Loucy (cell line): ENCODE measurements at regions not wholly inside any gene's neighbourhood (a gene's known extent, or its start where the extent isn't known, plus 50 kb on each side); places are given as distances from the start of the nearest gene placed in this dataset.

ENCODE experiments used
- H2AFZ ChIP-seq: fragments of 200-600 bp; sonication (generic); 2 replicates; pipeline ENCODE4 v1.6.0; 2016; ENCODE audit warnings: antibody characterized with exemption, mild to moderate bottlenecking, low read length, moderate library complexity
- H3F3A ChIP-seq: fragments of 200-600 bp; 2 replicates; pipeline ENCODE4 v1.6.0; 2016; ENCODE audit warnings: antibody characterized with exemption, low read depth, mild to moderate bottlenecking
- H3K27me3 ChIP-seq: fragments of 200-600 bp; sonication (generic); 2 replicates; pipeline ENCODE4 v1.6.1; 2014; ENCODE audit warnings: low read length, mild to moderate bottlenecking; ENCODE audit not compliant: insufficient read depth, poor library complexity, severe bottlenecking
- H3K36me3 ChIP-seq: fragments of 200-600 bp; sonication (generic); 2 replicates; pipeline ENCODE4 v1.6.1; 2016; ENCODE audit warnings: low read length; ENCODE audit not compliant: insufficient read depth
- H3K4me1 ChIP-seq: fragments of 200-600 bp; sonication (generic); 2 replicates; pipeline ENCODE4 v1.5.1; 2014; ENCODE audit warnings: low read length, mild to moderate bottlenecking; ENCODE audit not compliant: insufficient read depth, poor library complexity, severe bottlenecking
- H3K4me2 ChIP-seq: fragments of 200-600 bp; sonication (generic); 2 replicates; pipeline ENCODE4 v1.6.0; 2014; ENCODE audit warnings: antibody characterized with exemption, low read length, low read depth, mild to moderate bottlenecking; ENCODE audit not compliant: poor library complexity, severe bottlenecking
- H3K4me3 ChIP-seq: fragments of 200-600 bp; sonication (generic); 2 replicates; pipeline ENCODE4 v1.5.1; 2014; ENCODE audit warnings: low read length, mild to moderate bottlenecking, mixed read lengths; ENCODE audit not compliant: poor library complexity, severe bottlenecking
- H3K79me2 ChIP-seq: fragments of 200-600 bp; sonication (generic); 2 replicates; pipeline ENCODE4 v1.6.1; 2014; ENCODE audit warnings: low read length; ENCODE audit not compliant: insufficient read depth
- H3K9ac ChIP-seq: fragments of 200-600 bp; sonication (generic); 2 replicates; pipeline ENCODE4 v1.6.0; 2014; ENCODE audit warnings: mild to moderate bottlenecking, low read depth, low read length, moderate library complexity; ENCODE audit not compliant: poor library complexity, severe bottlenecking
- H3K9me2 ChIP-seq: fragments of 200-600 bp; sonication (generic); replicated peaks from 2 replicates; pipeline ENCODE4 v1.6.1; 2016; ENCODE audit warnings: low read depth, low read length, mixed read lengths
- H3K9me3 ChIP-seq: fragments of 200-600 bp; sonication (generic); 2 replicates; pipeline ENCODE4 v1.6.1; 2014; ENCODE audit warnings: mild to moderate bottlenecking, antibody characterized with exemption, low read length, low read depth; ENCODE audit not compliant: insufficient read depth
- H4K20me1 ChIP-seq: fragments of 200-600 bp; sonication (generic); 2 replicates; pipeline ENCODE4 v1.6.0; 2014; ENCODE audit warnings: antibody characterized with exemption, low read length, mild to moderate bottlenecking; ENCODE audit not compliant: insufficient read depth, poor library complexity, severe bottlenecking
- CTCF ChIP-seq: fragments of 200-600 bp; sonication (generic); conservative IDR thresholded peaks from 2 replicates; pipeline ENCODE4 v1.5.1; 2014; ENCODE audit warnings: mild to moderate bottlenecking, antibody characterized with exemption, low read length
- EZH2phosphoT487 ChIP-seq: fragments of 200-600 bp; IDR thresholded peaks from 2 replicates; pipeline ENCODE4 v1.6.1; 2018; ENCODE audit warnings: antibody characterized with exemption, mild to moderate bottlenecking, moderate library complexity, borderline replicate concordance

GRCh38 chr11:91596111-91596510, 628.5 kb upstream of the FAT3 start:
- H3K4me1 ChIP-seq: no peaks in the 10 kb centered on the region
- H3K9me2 ChIP-seq: no peaks in the 10 kb centered on the region
- no peaks in the 10 kb centered on the region for H3K27me3 ChIP-seq
- H3K9me3 ChIP-seq: peaks cover 5% of the 10 kb centered on the region; the same call in 1 of the 2 replicates
- no peak overlapping the region for H3K4me3 ChIP-seq
- no peaks in the 10 kb centered on the region for H3F3A ChIP-seq
- no peak overlapping the region for H3K4me2 ChIP-seq
- H3K79me2 ChIP-seq: no peaks in the 10 kb centered on the region
- H2AFZ ChIP-seq: no peak overlapping the region
- no peaks in the 10 kb centered on the region for H3K36me3 ChIP-seq
- H3K9ac ChIP-seq: no peak overlapping the region
- no peak for TF ChIP-seq CTCF
- TF ChIP-seq EZH2phosphoT487: no peak
- no peaks in the 10 kb centered on the region for H4K20me1 ChIP-seq

- Histone ChIP-seq H3F3A (no peaks in the 10 kb centered on the region), H3K36me3 (no peaks in the 10 kb centered on the region), H3K4me3 (no peak overlapping the region), H2AFZ (no peak overlapping the region), H3K27me3 (no peaks in the 10 kb centered on the region), H3K9ac (no peak overlapping the region), H3K79me2 (no peaks in the 10 kb centered on the region), H4K20me1 (no peaks in the 10 kb centered on the region), H3K4me2 (no peak overlapping the region), H3K9me2 (no peaks in the 10 kb centered on the region; the same call in 1 of the 2 replicates), H3K9me3 (peaks cover 5% of the 10 kb centered on the region; the same call in 1 of the 2 replicates), H3K4me1 (no peaks in the 10 kb centered on the region)
- TF ChIP-seq EZH2phosphoT487 (no peak), CTCF (no peak)
Measured at GRCh38 chr11:91591021-91591420, 633.6 kb upstream of the FAT3 start.

GRCh38 chr11:91587131-91587530, 637.5 kb upstream of the FAT3 start:
- no peaks in the 10 kb centered on the region for H3K36me3 ChIP-seq
- peaks cover 5% of the 10 kb centered on the region; the same call in 1 of the 2 replicates for H3K9me3 ChIP-seq
- H3K9me2 ChIP-seq: no peaks in the 10 kb centered on the region; the same call in 1 of the 2 replicates
- no peak overlapping the region for H3K4me2 ChIP-seq
- no peaks in the 10 kb centered on the region for H4K20me1 ChIP-seq
- H3F3A ChIP-seq: no peaks in the 10 kb centered on the region
- H3K4me1 ChIP-seq: peaks cover 8% of the 10 kb centered on the region
- H2AFZ ChIP-seq: no peak overlapping the region
- H3K27me3 ChIP-seq: no peaks in the 10 kb centered on the region
- H3K4me3 ChIP-seq: no peak overlapping the region
- no peak for TF ChIP-seq CTCF
- no peak overlapping the region for H3K9ac ChIP-seq
- H3K79me2 ChIP-seq: no peaks in the 10 kb centered on the region
